K562 (cell line): ENCODE measurements at regions not wholly inside any gene's neighbourhood (a gene's known extent, or its start where the extent isn't known, plus 50 kb on each side); places are given as distances from the start of the nearest gene placed in this dataset.

Experiments
- ATAC-seq: fragments of 200-7000 bp; cut with Tn5 transposase; 3 replicates; pipeline ENCODE4 v1.9.1; 2020; ENCODE audit warnings: moderate library complexity
- BruUV-seq: library from RNA; stranded (reverse); fragments of 400-500 nt; replicated peaks from 2 replicates; lab custom pipeline; 2021; lab: Mats Ljungman, UMichigan
- CTCF ChIA-PET: fragments of 300-600 bp; formaldehyde crosslinking; extraction: SDS; loops from one replicate; lab custom pipeline; 2021; ENCODE audit warnings: low intra/inter-chr PET ratio; lab: Yijun Ruan, JAX
- POLR2A ChIA-PET: fragments of 300-600, 350-650 bp; sonication (Branson Sonifier 250); formaldehyde crosslinking; extraction: SDS; loops from one replicate; lab custom pipeline; 2021; ENCODE audit warnings: antibody characterized with exemption, inconsistent platforms; lab: Yijun Ruan, JAX
- DNase-seq, 4 experiments: peaks; one replicate each; pipeline versions ENCODE4 v3.0.0 to v3.0.0-alpha.2; 2011 to 2018; ENCODE audit warnings: low spot score in 3 of 4, mixed read lengths in 3 of 4; ENCODE audit errors: extremely low read depth in 1 of 4
- FAIRE-seq: peaks from 2 replicates; lab custom pipeline; 2011; peaks lifted over from hg19 to GRCh38; lab: Jason Lieb, UNC
- H2AFZ ChIP-seq: 2 replicates; pipeline ENCODE4 v1.6.0; 2011; ENCODE audit warnings: low read depth, low read length, control low read depth, inconsistent platforms
- H3K27ac ChIP-seq: fragments of 200-600 bp; 3 replicates; pipeline ENCODE4 v1.8.0; 2011; ENCODE audit warnings: low read depth, mild to moderate bottlenecking, control low read depth, inconsistent platforms, low read length, moderate library complexity, mixed read lengths; ENCODE audit errors: extremely low read depth
- H3K27me3 ChIP-seq, 2 experiments: fragments of 300-600 bp in 1 of 2; 2 replicates in 1 of 2; 3 replicates in 1 of 2; pipeline versions ENCODE4 v1.6.0 to v1.8.0; 2011; ENCODE audit warnings: inconsistent platforms in 2 of 2, low read length in 2 of 2, mild to moderate bottlenecking in 1 of 2, mixed read lengths in 1 of 2, moderate library complexity in 1 of 2; ENCODE audit not compliant: control insufficient read depth in 2 of 2, insufficient read depth in 2 of 2
- H3K36me3 ChIP-seq: fragments of 300-600 bp; 3 replicates; pipeline ENCODE4 v1.8.0; 2011; ENCODE audit warnings: mild to moderate bottlenecking, low read length, inconsistent platforms; ENCODE audit not compliant: control insufficient read depth, insufficient read depth
- H3K4me1 ChIP-seq, 2 experiments: fragments of 200-600 bp in 1 of 2; replicated peaks in 1 of 2; 2 replicates in 1 of 2; 3 replicates in 1 of 2; pipeline versions ENCODE4 v1.5.1 to v1.8.0; 2011; ENCODE audit warnings: inconsistent platforms in 2 of 2, low read length in 2 of 2, mild to moderate bottlenecking in 1 of 2, mixed read lengths in 1 of 2, moderate library complexity in 1 of 2; ENCODE audit not compliant: control insufficient read depth in 2 of 2, insufficient read depth in 2 of 2
- H3K4me2 ChIP-seq: 2 replicates; pipeline ENCODE4 v1.6.1; 2011; ENCODE audit warnings: low read length, control low read depth, inconsistent platforms, mixed read lengths; ENCODE audit not compliant: insufficient read depth
- H3K4me3 ChIP-seq: fragments of 200-600 bp; sonication (generic), shearing (Covaris generic); 2 replicates; pipeline ENCODE4 v1.5.1; 2016; ENCODE audit warnings: control low read depth, inconsistent platforms
- H3K79me2 ChIP-seq: fragments of 200-600 bp; 3 replicates; pipeline ENCODE4 v1.8.0; 2011; ENCODE audit warnings: low read length, inconsistent platforms; ENCODE audit not compliant: control insufficient read depth, insufficient read depth
- H3K9ac ChIP-seq, 2 experiments: 2 replicates each; pipeline versions ENCODE4 v1.6.0 to v1.6.1; 2011; ENCODE audit warnings: low read depth in 2 of 2, low read length in 2 of 2, control low read depth in 1 of 2, inconsistent platforms in 1 of 2, mild to moderate bottlenecking in 1 of 2, mixed read lengths in 1 of 2; ENCODE audit not compliant: insufficient read depth in 1 of 2
- H3K9me1 ChIP-seq: one replicate; pipeline ENCODE4 v1.6.0; 2011; ENCODE audit warnings: inconsistent platforms, mild to moderate bottlenecking, low read length, moderate library complexity; ENCODE audit not compliant: control insufficient read depth, insufficient read depth
- H3K9me3 ChIP-seq: replicated peaks from 2 replicates; pipeline ENCODE4 v1.5.1; 2011; ENCODE audit warnings: low read depth, low read length, inconsistent platforms; ENCODE audit not compliant: control insufficient read depth, insufficient read depth
- H4K20me1 ChIP-seq: replicated peaks from 2 replicates; pipeline ENCODE4 v1.6.1; 2011; ENCODE audit warnings: low read length, inconsistent platforms, mixed read lengths; ENCODE audit not compliant: control insufficient read depth, insufficient read depth
- CCAR2 ChIP-seq: fragments of 200-400 bp; formaldehyde crosslinking; IDR thresholded peaks from 2 replicates; pipeline ENCODE4 v1.6.1; 2017; ENCODE audit warnings: mild to moderate bottlenecking, low read depth, low read length
- JUNB ChIP-seq: fragments of 450-650 bp; formaldehyde crosslinking; conservative IDR thresholded peaks from 2 replicates; pipeline ENCODE4 v1.4.0; 2020; ENCODE audit warnings: mild to moderate bottlenecking
- LCOR ChIP-seq: sonication (generic); formaldehyde crosslinking; IDR thresholded peaks from 2 replicates; pipeline ENCODE4 v1.8.0; 2022; ENCODE audit warnings: mild to moderate bottlenecking, missing genetic modification reagents
- RBBP5 ChIP-seq: fragments of 200-600 bp; sonication (generic); IDR thresholded peaks from 2 replicates; pipeline ENCODE4 v1.6.1; 2012; ENCODE audit warnings: borderline replicate concordance, mild to moderate bottlenecking, low read length, control low read depth, inconsistent platforms; ENCODE audit not compliant: insufficient read depth, poor library complexity, severe bottlenecking
- SMARCC2 ChIP-seq: fragments of 450-650 bp; IDR thresholded peaks from 2 replicates; pipeline ENCODE4 v1.6.1; 2017; ENCODE audit warnings: antibody characterized with exemption, moderate library complexity, mild to moderate bottlenecking, low read depth
- ZBTB17 ChIP-seq: fragments of 450-650 bp; formaldehyde crosslinking; IDR thresholded peaks from 2 replicates; pipeline ENCODE4 v1.4.0; 2020; ENCODE audit warnings: mild to moderate bottlenecking
- ZNF140 ChIP-seq: fragments of 250-450 bp; sonication (Bioruptor Pico); IDR thresholded peaks from 2 replicates; pipeline ENCODE4 v1.8.0; 2021; ENCODE audit warnings: moderate library complexity, mild to moderate bottlenecking, inconsistent platforms
- WGBS: fragments of 100-300 bp; shearing (Covaris generic); methylation state at CpG from one replicate; pipeline ENCODE4 v1.1.6; 2016; ENCODE audit warnings: low coverage, mixed read lengths; ENCODE audit not compliant: insufficient coverage; ENCODE audit errors: missing lambda C conversion rate; 5-methylcytosine and 5-hydroxymethylcytosine counted together
- in situ Hi-C: fragments of 300-500 bp; cut with MboI; formaldehyde crosslinking; loops from 4 replicates; pipeline ENCODE4 v1.15.0; 2018; ENCODE audit warnings: inconsistent platforms, mixed read lengths
- intact Hi-C: fragments of 100-400 bp; cut with micrococcal nuclease; formaldehyde crosslinking; loops from 2 replicates; pipeline ENCODE4 v1.14.2; 2022
- TF ChIP-seq, protein P1 (sequence below): fragments of 450-650 bp; formaldehyde crosslinking; IDR thresholded peaks from 2 replicates; pipeline ENCODE4 v1.4.0; 2020; ENCODE audit warnings: mild to moderate bottlenecking, moderate library complexity
- TF ChIP-seq, protein P2 (sequence below): fragments of 250-450 bp; sonication (Bioruptor Pico); IDR thresholded peaks from 2 replicates; pipeline ENCODE4 v1.5.0; 2021

DNA sequence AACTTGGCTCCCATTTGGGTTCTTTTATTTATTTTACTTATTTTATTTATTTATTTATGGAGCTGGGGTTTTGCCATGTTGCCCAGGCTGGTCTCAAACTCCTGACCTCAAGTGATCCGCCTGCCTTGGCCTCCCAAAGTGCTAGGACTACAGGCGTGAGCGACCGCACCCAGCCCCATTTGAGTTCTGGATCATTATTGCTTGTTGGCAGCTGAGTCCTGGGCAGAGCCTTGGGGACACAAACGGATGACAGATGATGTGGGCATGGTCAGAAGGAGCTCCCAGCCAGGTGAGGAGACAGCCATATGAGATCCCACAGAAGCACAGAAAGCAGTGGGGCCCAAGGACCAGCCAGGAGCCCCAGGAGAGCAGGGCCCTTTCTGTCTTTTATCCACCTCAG is 254.0 kb downstream of the MATN1 start:
- Histone ChIP-seq H3K27ac (no peak overlapping the region), H3K9ac (no peak overlapping the region), H4K20me1 (no peaks in the 10 kb centered on the region), H3K4me2 (no peak overlapping the region), H3K4me1 (no peaks in the 10 kb centered on the region), H3K9me3 (no peaks in the 10 kb centered on the region), H3K79me2 (no peaks in the 10 kb centered on the region), H3K36me3 (no peaks in the 10 kb centered on the region), H3K4me3 (no peak overlapping the region), H3K9me1 (no peaks in the 10 kb centered on the region), H2AFZ (no peak overlapping the region), H3K27me3 (peaks cover 3 to 35% of the 10 kb centered on the region in 2 experiments; a peak in 4 of 5 replicates)
- intact Hi-C loops, result no loop called here
- WGBS, result 2% methylated on average over 5 of the region's 5 CpGs
- TF ChIP-seq, protein P1, sequence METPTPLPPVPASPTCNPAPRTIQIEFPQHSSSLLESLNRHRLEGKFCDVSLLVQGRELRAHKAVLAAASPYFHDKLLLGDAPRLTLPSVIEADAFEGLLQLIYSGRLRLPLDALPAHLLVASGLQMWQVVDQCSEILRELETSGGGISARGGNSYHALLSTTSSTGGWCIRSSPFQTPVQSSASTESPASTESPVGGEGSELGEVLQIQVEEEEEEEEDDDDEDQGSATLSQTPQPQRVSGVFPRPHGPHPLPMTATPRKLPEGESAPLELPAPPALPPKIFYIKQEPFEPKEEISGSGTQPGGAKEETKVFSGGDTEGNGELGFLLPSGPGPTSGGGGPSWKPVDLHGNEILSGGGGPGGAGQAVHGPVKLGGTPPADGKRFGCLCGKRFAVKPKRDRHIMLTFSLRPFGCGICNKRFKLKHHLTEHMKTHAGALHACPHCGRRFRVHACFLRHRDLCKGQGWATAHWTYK (CRISPR knock-in tag), result no peak
- no peak for FAIRE-seq
- ChIA-PET POLR2A (interaction anchor here (0.6 kb wide), 1 partner anchor 9 kb away, joined by 3 read pairs; no protein-coding TSS in a partner anchor), CTCF (no interaction called here)
- DNase-seq, result no peak
- no peak for ATAC-seq
- in situ Hi-C loops, result no loop called here
- BruUV-seq, result no TSS peak

DNA sequence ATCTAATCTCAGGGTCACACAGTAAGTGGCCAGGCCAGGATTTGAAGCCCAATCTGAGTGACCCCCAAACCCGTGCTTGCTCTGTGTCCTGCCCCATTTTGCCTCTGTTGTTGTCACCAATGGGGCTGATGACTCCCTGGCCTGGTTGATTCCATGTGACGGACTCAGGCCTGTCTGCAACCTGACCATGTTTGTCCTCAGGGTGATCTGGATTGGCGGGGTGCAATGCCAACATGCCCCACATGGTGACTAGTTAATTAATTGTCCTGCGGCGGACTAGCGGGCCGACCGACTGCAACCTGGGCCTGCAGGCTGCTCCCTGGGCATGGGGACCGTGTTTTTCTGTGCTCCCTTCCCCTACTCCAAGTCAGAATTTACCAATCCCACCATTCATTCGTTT is 256.3 kb downstream of the MATN1 start:
- no peaks in the 10 kb centered on the region for H3K9me1 ChIP-seq
- no peak for TF ChIP-seq ZNF140 (CRISPR knock-in tag)
- TF ChIP-seq RBBP5, result no peak
- TF ChIP-seq CCAR2, result no peak
- TF ChIP-seq, protein P2, sequence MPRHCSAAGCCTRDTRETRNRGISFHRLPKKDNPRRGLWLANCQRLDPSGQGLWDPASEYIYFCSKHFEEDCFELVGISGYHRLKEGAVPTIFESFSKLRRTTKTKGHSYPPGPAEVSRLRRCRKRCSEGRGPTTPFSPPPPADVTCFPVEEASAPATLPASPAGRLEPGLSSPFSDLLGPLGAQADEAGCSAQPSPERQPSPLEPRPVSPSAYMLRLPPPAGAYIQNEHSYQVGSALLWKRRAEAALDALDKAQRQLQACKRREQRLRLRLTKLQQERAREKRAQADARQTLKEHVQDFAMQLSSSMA (CRISPR knock-in tag), result no peak
- TF ChIP-seq JUNB (CRISPR knock-in tag), result no peak
- TF ChIP-seq SMARCC2, result no peak
- no peak for TF ChIP-seq LCOR (CRISPR knock-in tag)
- TF ChIP-seq ZBTB17 (CRISPR knock-in tag), result no peak
- TF ChIP-seq, all 486 proteins: peak for 0
- ATAC-seq, result no peak
- ChIA-PET CTCF (no interaction called here), POLR2A (no interaction called here)
- FAIRE-seq, result no peak
- Histone ChIP-seq H3K79me2 (no peaks in the 10 kb centered on the region), H2AFZ (no peak overlapping the region), H3K4me1 (no peaks in the 10 kb centered on the region), H3K4me2 (no peak overlapping the region), H3K27ac (no peak overlapping the region), H3K27me3 (peaks cover 2 to 24% of the 10 kb centered on the region in 2 experiments; a peak in 2 of 5 replicates), H3K36me3 (no peaks in the 10 kb centered on the region), H4K20me1 (no peaks in the 10 kb centered on the region), H3K9ac (no peak overlapping the region), H3K4me3 (no peak overlapping the region), H3K9me3 (no peaks in the 10 kb centered on the region)
- no peak for DNase-seq
- 5% methylated on average over 10 of the region's 10 CpGs for WGBS
- BruUV-seq, result no TSS peak
- intact Hi-C loops, result no loop called here
- in situ Hi-C loops, result no loop called here
